BE2C (cell line): ENCODE measurements at regions not wholly inside any gene's neighbourhood (a gene's known extent, or its start where the extent isn't known, plus 50 kb on each side); places are given as distances from the start of the nearest gene placed in this dataset.

Experiments
- DNase-seq: peaks from one replicate; pipeline ENCODE4 v3.0.0-alpha.2; 2020
- H3K27me3 ChIP-seq: fragments of 250-450 bp; sonication (Bioruptor Pico); 2 replicates; pipeline ENCODE4 v1.5.1; 2020; ENCODE audit warnings: mild to moderate bottlenecking
- H3K36me3 ChIP-seq: fragments of 250-450 bp; sonication (Bioruptor Pico); 2 replicates; pipeline ENCODE4 v1.5.1; 2020; ENCODE audit warnings: mild to moderate bottlenecking
- H3K4me1 ChIP-seq: fragments of 250-450 bp; sonication (Bioruptor Pico); 2 replicates; pipeline ENCODE4 v1.5.1; 2020
- H3K4me3 ChIP-seq: 2 replicates; pipeline ENCODE4 v1.5.1; 2011; ENCODE audit warnings: low read depth, low read length
- H3K9me3 ChIP-seq: fragments of 250-450 bp; sonication (Bioruptor Pico); 2 replicates; pipeline ENCODE4 v1.5.1; 2020
- CTCF ChIP-seq: IDR thresholded peaks from 2 replicates; pipeline ENCODE4 v1.5.1; 2012; ENCODE audit warnings: mild to moderate bottlenecking, low read depth, low read length

- no peak for TF ChIP-seq CTCF
- no peaks in the 10 kb centered on the region for H3K27me3 ChIP-seq
- H3K4me1 ChIP-seq: no peaks in the 10 kb centered on the region
- H3K4me3 ChIP-seq: no peak overlapping the region
- DNase-seq: no peak
- no peaks in the 10 kb centered on the region for H3K36me3 ChIP-seq
- H3K9me3 ChIP-seq: no peaks in the 10 kb centered on the region
Observed at GRCh38 chr10:30560326-30560725, 69.2 kb downstream of the LYZL2 start.

- no peak overlapping the region for H3K4me3 ChIP-seq
- DNase-seq: no peak
- no peak for TF ChIP-seq CTCF
- H3K36me3 ChIP-seq: no peaks in the 10 kb centered on the region
- H3K4me1 ChIP-seq: no peaks in the 10 kb centered on the region
- H3K27me3 ChIP-seq: no peaks in the 10 kb centered on the region
- no peaks in the 10 kb centered on the region for H3K9me3 ChIP-seq
Observed at GRCh38 chr10:30559180-30559579, 70.4 kb downstream of the LYZL2 start.

DNA sequence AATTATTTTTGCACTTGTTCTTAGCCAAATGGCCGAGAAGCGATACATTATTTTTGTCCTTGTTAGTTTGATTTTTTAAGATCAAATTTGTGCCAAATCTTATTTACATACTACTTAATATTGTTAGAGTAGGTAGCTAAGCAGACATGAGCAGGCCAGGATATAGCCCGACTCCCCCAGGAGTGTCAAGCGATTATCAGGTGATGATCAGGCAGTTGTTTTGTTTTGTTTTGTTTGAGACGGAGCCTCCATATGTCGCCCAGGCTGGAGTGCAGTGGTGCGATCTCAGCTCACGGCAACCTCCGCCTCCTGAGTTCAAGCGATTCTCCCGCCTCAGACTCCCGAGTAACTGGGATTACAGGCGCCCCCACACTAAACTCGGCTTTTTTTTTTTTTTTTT lies 71.1 kb downstream of the LYZL2 start:
- no peak for DNase-seq
- Histone ChIP-seq H3K36me3 (no peaks in the 10 kb centered on the region), H3K4me1 (no peaks in the 10 kb centered on the region), H3K9me3 (no peaks in the 10 kb centered on the region), H3K4me3 (no peak overlapping the region), H3K27me3 (no peaks in the 10 kb centered on the region)
- TF ChIP-seq CTCF: no peak

DNA sequence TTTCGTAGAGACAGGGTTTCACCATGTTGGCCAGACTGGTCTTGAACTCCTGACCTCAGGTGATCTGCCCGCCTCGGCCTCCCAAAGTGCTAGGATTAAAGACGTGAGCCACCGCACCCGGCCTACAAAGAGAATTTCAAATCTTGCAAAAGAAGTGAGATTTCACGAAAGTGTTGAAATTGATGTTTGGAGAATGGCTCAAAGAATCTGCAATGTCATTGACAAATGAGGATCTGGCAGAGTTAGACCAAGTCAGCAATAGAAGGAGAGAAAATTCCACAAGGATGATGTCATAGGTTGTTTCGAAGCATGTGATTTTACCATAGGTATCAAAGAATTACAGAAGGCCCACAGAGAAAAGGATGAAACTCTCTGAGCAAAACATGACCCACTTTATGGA lies 71.7 kb downstream of the LYZL2 start:
- no peaks in the 10 kb centered on the region for H3K27me3 ChIP-seq
- H3K4me1 ChIP-seq: no peaks in the 10 kb centered on the region
- no peak overlapping the region for H3K4me3 ChIP-seq
- TF ChIP-seq CTCF: no peak
- DNase-seq: no peak
- H3K36me3 ChIP-seq: no peaks in the 10 kb centered on the region
- no peaks in the 10 kb centered on the region for H3K9me3 ChIP-seq

- no peak for TF ChIP-seq CTCF
- Histone ChIP-seq H3K9me3 (no peaks in the 10 kb centered on the region), H3K4me1 (no peaks in the 10 kb centered on the region), H3K27me3 (no peaks in the 10 kb centered on the region), H3K4me3 (no peak overlapping the region), H3K36me3 (no peaks in the 10 kb centered on the region)
- no peak for DNase-seq
Observed at GRCh38 chr10:30556189-30556588, 73.4 kb downstream of the LYZL2 start.

- Histone ChIP-seq H3K4me3 (no peak overlapping the region), H3K27me3 (no peaks in the 10 kb centered on the region), H3K36me3 (no peaks in the 10 kb centered on the region), H3K9me3 (no peaks in the 10 kb centered on the region), H3K4me1 (no peaks in the 10 kb centered on the region)
- TF ChIP-seq CTCF: no peak
- no peak for DNase-seq
Observed at GRCh38 chr10:30555465-30555864, 74.1 kb downstream of the LYZL2 start.
